BLaER1 (cell line): ENCODE measurements at regions not wholly inside any gene's neighbourhood (a gene's known extent, or its start where the extent isn't known, plus 50 kb on each side); places are given as distances from the start of the nearest gene placed in this dataset.

Experiments used
- H3K27ac ChIP-seq: shearing (Covaris generic); formaldehyde crosslinking; 2 replicates; pipeline ENCODE4 v1.8.1; 2022
- H3K27me3 ChIP-seq: shearing (Covaris generic); formaldehyde crosslinking; 2 replicates; pipeline ENCODE4 v1.8.1; 2022
- H3K36me3 ChIP-seq: shearing (Covaris generic); formaldehyde crosslinking; 2 replicates; pipeline ENCODE4 v1.8.1; 2022
- H3K4me1 ChIP-seq: shearing (Covaris generic); formaldehyde crosslinking; 2 replicates; pipeline ENCODE4 v1.8.1; 2022
- H3K4me2 ChIP-seq: shearing (Covaris generic); formaldehyde crosslinking; 2 replicates; pipeline ENCODE4 v1.8.1; 2022
- H3K4me3 ChIP-seq: shearing (Covaris generic); formaldehyde crosslinking; 2 replicates; pipeline ENCODE4 v1.8.1; 2022
- H3K9ac ChIP-seq: shearing (Covaris generic); formaldehyde crosslinking; 2 replicates; pipeline ENCODE4 v1.8.1; 2022
- H3K9me3 ChIP-seq: shearing (Covaris generic); formaldehyde crosslinking; 2 replicates; pipeline ENCODE4 v1.8.1; 2022
- H4K20me1 ChIP-seq: shearing (Covaris generic); formaldehyde crosslinking; 2 replicates; pipeline ENCODE4 v1.8.1; 2022
- Cebpa-rat ChIP-seq: shearing (Covaris generic); IDR thresholded peaks from 2 replicates; pipeline ENCODE4 v1.8.1; 2022

DNA sequence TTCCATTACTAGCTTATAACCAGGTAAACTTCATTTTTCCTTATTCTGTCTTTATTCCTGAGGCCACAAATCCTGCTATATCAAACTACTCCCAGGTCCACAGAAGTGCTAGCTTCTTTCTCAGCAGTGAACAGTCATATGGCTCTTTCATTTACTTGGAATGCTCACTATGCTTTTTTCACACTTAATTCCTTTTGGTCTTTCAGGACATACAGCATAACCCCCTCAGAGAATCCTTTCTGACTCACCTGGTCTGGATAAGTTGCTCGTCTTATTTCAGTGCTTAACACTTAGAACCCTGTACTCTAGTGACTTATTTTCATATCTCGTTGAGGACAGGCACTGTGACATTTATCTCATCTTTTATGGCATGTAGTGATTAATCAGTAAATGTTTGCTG, 325.0 kb upstream of the UBE2E3 start:
- Histone ChIP-seq H3K9me3 (no peaks in the 10 kb centered on the region), H3K4me2 (no peak overlapping the region), H3K27ac (no peak overlapping the region), H3K9ac (no peak overlapping the region), H3K4me1 (no peaks in the 10 kb centered on the region), H3K27me3 (no peaks in the 10 kb centered on the region), H3K4me3 (no peak overlapping the region), H4K20me1 (no peaks in the 10 kb centered on the region), H3K36me3 (no peaks in the 10 kb centered on the region)
- TF ChIP-seq Cebpa-rat = no peak

DNA sequence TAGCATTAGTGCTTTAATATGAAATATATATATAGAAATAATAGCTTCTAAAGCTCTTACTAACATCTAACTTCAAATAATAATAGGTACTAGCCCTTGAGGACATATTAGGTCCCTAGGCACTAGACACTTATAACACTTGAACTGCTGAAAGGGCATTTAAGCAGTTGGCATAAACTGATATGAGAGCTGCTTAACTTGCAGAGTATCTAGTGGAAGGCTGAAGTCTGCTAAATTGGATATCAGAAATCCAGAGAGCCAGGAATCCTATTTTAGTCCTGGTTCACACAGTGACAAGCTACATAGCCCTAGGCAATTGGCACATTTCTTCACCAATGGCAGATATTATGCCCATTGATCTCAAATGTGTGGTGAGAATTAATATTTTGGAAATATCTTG, 326.9 kb upstream of the UBE2E3 start:
- Histone ChIP-seq H3K4me2 (no peak overlapping the region), H3K36me3 (no peaks in the 10 kb centered on the region), H4K20me1 (no peaks in the 10 kb centered on the region), H3K4me3 (no peak overlapping the region), H3K27me3 (no peaks in the 10 kb centered on the region), H3K4me1 (no peaks in the 10 kb centered on the region), H3K27ac (no peak overlapping the region), H3K9me3 (no peaks in the 10 kb centered on the region), H3K9ac (no peak overlapping the region)
- TF ChIP-seq Cebpa-rat = no peak

DNA sequence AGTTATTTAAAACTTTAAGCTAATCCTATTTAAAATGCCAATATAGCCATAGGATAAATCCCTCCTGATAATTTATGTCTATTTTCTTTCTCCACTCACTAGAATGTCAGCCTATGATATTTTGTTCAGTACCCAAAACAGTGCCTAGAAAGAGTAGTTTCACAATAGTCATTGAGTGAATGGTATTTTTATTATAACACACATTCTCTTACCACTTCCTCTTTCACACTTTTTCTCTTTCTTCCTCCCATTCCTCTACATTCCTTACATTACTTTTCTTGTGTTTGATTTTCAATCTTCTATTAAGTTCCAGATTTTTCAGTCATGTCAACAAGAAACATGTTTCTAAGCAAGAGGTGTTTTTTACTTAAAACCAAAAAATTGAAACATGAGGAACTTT, 327.6 kb upstream of the UBE2E3 start:
- H3K4me1 ChIP-seq = no peaks in the 10 kb centered on the region
- TF ChIP-seq Cebpa-rat = no peak
- no peaks in the 10 kb centered on the region for H3K9me3 ChIP-seq
- no peak overlapping the region for H3K27ac ChIP-seq
- no peaks in the 10 kb centered on the region for H3K27me3 ChIP-seq
- no peaks in the 10 kb centered on the region for H4K20me1 ChIP-seq
- H3K36me3 ChIP-seq = no peaks in the 10 kb centered on the region
- no peak overlapping the region for H3K4me3 ChIP-seq
- H3K9ac ChIP-seq = no peak overlapping the region
- no peak overlapping the region for H3K4me2 ChIP-seq

DNA sequence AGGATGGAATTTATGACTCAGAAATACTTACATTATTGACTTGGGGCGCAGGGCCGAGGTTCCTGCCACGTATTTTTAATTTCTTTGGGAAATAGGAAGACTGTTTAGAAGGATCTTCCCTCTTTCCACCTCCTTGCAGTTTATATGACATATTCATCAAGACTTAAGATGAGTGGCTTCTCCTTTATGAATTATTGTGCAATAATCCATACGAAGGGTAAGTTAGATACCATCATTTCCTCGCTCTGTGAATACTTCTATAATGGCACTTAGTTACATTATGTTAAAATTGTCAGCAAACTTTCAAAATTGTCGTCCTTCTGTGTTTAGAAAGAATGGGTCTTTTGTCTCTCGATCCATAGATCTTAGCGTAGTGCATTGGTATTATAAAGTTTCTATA, 328.8 kb upstream of the UBE2E3 start:
- no peak overlapping the region for H3K4me3 ChIP-seq
- H3K9me3 ChIP-seq = no peaks in the 10 kb centered on the region
- H3K27ac ChIP-seq = no peak overlapping the region
- no peak overlapping the region for H3K9ac ChIP-seq
- no peaks in the 10 kb centered on the region for H3K36me3 ChIP-seq
- no peaks in the 10 kb centered on the region for H4K20me1 ChIP-seq
- H3K4me1 ChIP-seq = no peaks in the 10 kb centered on the region
- H3K27me3 ChIP-seq = no peaks in the 10 kb centered on the region
- H3K4me2 ChIP-seq = no peak overlapping the region
- TF ChIP-seq Cebpa-rat = peak; percentile 62; the same call in 1 of the 2 replicates

DNA sequence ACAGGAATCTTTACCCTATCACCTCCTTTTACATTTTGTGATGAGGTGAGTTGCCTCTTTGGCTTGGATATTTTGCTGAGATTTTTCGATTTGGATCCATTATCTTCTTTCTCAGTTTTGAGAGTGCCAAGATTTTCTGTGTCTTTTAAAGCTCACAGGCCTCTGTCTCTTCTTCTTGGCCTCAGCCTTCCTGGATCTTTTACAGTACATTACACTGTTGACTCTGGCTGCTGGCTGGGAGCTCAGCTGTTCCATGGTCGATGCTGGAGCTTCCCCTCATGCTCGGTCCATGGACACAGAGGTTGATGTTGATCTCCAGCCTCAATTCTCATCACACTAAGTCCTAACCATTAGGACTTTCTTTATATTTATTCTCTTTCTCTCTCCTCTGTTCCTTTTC, 332.8 kb upstream of the UBE2E3 start:
- Histone ChIP-seq H3K9ac (no peak overlapping the region), H4K20me1 (no peaks in the 10 kb centered on the region), H3K36me3 (no peaks in the 10 kb centered on the region), H3K27ac (no peak overlapping the region), H3K9me3 (no peaks in the 10 kb centered on the region), H3K27me3 (no peaks in the 10 kb centered on the region), H3K4me3 (no peak overlapping the region), H3K4me2 (no peak overlapping the region), H3K4me1 (no peaks in the 10 kb centered on the region)
- TF ChIP-seq Cebpa-rat = no peak

DNA sequence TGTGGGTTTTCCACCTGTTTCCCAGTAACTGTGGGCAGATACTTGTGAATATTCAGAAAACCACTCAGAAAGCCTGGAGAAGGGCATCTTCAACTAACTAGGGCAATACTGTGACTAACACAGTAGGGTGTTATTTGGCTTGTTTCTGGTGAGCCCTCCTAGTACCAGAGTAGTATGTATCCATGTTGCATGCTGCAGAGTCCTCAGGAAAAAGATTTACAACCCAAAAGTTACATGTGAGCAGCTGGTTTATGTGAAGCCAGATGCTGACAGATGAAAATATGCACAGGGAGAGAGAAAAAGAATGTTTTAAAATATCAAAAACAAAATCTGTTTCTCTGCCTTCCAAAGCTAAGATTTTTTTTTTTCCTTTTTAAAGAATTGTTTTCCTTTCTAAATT, 333.2 kb upstream of the UBE2E3 start:
- Histone ChIP-seq H3K4me3 (no peak overlapping the region), H3K27ac (no peak overlapping the region), H3K9ac (no peak overlapping the region), H3K27me3 (no peaks in the 10 kb centered on the region), H3K36me3 (no peaks in the 10 kb centered on the region), H3K4me2 (no peak overlapping the region), H3K9me3 (no peaks in the 10 kb centered on the region), H3K4me1 (no peaks in the 10 kb centered on the region), H4K20me1 (no peaks in the 10 kb centered on the region)
- TF ChIP-seq Cebpa-rat = no peak

DNA sequence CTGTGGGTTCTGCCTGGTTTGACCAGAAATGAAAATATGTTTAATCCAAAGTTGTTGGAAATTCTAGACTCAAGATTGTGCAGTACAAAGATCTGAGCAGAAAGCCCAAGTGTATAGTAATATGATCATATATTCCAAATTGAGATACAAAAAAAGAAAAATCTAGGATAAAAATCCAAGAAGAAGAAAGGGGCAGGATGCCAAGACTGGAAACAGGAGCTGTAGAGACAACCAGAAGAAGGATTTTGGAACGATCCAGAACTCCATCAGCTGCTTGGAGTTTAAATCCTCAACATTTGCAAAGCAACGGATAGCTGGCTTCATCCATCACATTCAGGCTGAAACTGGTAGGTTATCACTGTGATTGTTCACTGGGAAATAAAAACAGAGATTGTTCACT, 333.6 kb upstream of the UBE2E3 start:
- no peaks in the 10 kb centered on the region for H3K27me3 ChIP-seq
- no peaks in the 10 kb centered on the region for H3K9me3 ChIP-seq
- H3K27ac ChIP-seq = no peak overlapping the region
- H3K9ac ChIP-seq = no peak overlapping the region
- H3K36me3 ChIP-seq = no peaks in the 10 kb centered on the region
- no peaks in the 10 kb centered on the region for H3K4me1 ChIP-seq
- H4K20me1 ChIP-seq = no peaks in the 10 kb centered on the region
- H3K4me3 ChIP-seq = no peak overlapping the region
- H3K4me2 ChIP-seq = no peak overlapping the region
- TF ChIP-seq Cebpa-rat = no peak

DNA sequence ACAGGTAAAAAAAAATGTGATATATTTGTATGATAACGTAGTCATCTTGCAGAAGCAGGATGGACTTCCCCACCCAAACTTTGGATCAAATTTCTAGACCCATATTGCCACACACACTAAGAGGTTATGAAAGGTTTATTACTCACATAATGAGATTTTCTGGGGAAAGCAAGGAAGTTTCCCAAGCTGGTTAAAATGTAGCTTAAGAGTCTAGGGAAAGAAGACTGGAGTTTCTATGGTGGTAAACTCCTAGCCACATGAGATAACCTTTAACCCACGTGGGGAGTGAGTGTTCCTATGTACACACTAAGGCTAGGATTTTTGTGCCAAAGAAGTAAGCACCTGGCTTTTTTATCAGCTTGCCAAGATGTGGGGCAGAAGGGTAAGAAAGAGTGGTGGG, 335.7 kb upstream of the UBE2E3 start:
- Histone ChIP-seq H3K27ac (no peak overlapping the region), H3K27me3 (no peaks in the 10 kb centered on the region), H3K4me1 (no peaks in the 10 kb centered on the region), H3K36me3 (no peaks in the 10 kb centered on the region), H4K20me1 (no peaks in the 10 kb centered on the region), H3K4me2 (no peak overlapping the region), H3K4me3 (no peak overlapping the region), H3K9me3 (no peaks in the 10 kb centered on the region), H3K9ac (no peak overlapping the region)
- TF ChIP-seq Cebpa-rat = no peak

DNA sequence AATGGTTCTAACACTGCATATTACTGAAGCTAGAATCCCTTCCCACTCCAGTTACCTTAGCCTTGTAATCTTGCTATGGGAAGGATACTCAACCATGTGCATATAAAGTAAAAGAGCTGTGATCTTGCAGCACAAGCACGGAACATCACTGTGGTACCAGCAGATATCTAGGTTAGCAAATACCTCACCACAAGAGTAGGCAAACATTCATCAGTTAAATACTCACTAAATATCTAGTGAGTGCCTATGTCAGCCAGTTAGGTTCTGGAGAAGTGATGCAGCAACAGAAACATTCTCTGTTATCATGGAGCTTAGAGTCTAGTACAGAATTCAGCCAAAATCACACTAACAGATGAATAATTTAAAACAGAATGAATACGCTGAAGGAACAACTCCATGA, 349.6 kb upstream of the UBE2E3 start:
- no peak for TF ChIP-seq Cebpa-rat
- Histone ChIP-seq H3K27me3 (no peaks in the 10 kb centered on the region), H3K4me1 (no peaks in the 10 kb centered on the region), H3K4me3 (no peak overlapping the region), H3K4me2 (no peak overlapping the region), H3K36me3 (no peaks in the 10 kb centered on the region), H3K9me3 (no peaks in the 10 kb centered on the region), H3K9ac (no peak overlapping the region), H3K27ac (no peak overlapping the region), H4K20me1 (no peaks in the 10 kb centered on the region)

DNA sequence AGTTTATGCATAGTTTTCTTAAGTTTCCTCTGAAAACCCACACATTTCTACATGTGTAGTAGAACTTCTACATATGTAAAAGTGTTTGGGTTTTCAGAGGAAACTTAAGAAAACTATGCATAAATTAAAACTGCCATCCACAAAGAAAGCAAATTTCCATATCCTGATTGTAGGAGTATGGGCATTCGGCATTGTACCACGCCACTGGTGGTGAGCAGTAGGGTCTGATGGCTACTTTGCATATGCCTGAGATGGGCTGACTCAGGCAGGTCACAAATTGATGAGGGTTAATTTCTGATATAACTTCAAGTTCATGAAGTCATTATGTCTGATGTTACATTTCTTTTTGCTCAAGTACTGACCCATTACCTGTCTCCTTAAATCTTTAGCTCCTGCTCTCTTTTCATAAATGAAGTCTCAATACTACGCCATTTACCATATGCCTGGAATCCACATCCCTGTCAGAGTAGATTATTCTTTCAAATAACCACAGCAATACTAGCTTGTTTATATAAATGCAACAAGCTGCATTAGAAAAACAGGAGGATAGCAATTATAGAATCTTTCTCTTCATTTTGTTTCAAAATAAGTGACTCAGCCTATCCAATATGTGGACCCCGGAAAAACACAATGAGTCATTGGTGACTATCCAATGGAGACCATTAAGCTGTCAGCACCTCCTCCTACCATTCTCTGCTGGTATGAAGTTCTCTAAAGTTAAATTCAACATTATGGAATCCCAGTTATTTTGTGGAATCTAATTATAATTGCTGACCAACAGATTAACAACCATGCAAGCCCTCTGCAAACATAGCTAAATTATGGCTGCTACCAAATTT, 355.2 kb upstream of the UBE2E3 start:
- no peak overlapping the region for H3K9ac ChIP-seq
- H3K27ac ChIP-seq = no peak overlapping the region
- H3K4me3 ChIP-seq = no peak overlapping the region
- no peaks in the 10 kb centered on the region for H3K36me3 ChIP-seq
- no peaks in the 10 kb centered on the region for H3K9me3 ChIP-seq
- H4K20me1 ChIP-seq = no peaks in the 10 kb centered on the region
- no peak overlapping the region for H3K4me2 ChIP-seq
- no peaks in the 10 kb centered on the region; the same call in 1 of the 2 replicates for H3K4me1 ChIP-seq
- TF ChIP-seq Cebpa-rat = no peak
- H3K27me3 ChIP-seq = no peaks in the 10 kb centered on the region
